Fibroblast of lung (primary cell): ENCODE measurements at regions not wholly inside any gene's neighbourhood (a gene's known extent, or its start where the extent isn't known, plus 50 kb on each side); places are given as distances from the start of the nearest gene placed in this dataset.

ENCODE experiments used
- DNase-seq, 2 donors: peaks; one replicate each; pipeline versions ENCODE4 v3.0.0 to v3.0.0-alpha.2; 2010; ENCODE audit warnings: low read depth in 2 of 2
- H2AFZ ChIP-seq: 2 replicates; pipeline ENCODE4 v1.5.1; 2012; ENCODE audit warnings: low read length, control low read depth, inconsistent platforms
- H3K27ac ChIP-seq: 2 replicates; pipeline ENCODE4 v1.5.1; 2011; ENCODE audit warnings: low read length, control low read depth; ENCODE audit not compliant: insufficient read depth
- H3K27me3 ChIP-seq: 2 replicates; pipeline ENCODE4 v1.5.1; 2011; ENCODE audit warnings: mild to moderate bottlenecking, low read length; ENCODE audit not compliant: control insufficient read depth, insufficient read depth
- H3K36me3 ChIP-seq: 2 replicates; pipeline ENCODE4 v1.5.1; 2011; ENCODE audit warnings: low read length; ENCODE audit not compliant: control insufficient read depth, insufficient read depth
- H3K4me1 ChIP-seq: 2 replicates; pipeline ENCODE4 v1.5.1; 2011; ENCODE audit warnings: low read length; ENCODE audit not compliant: control insufficient read depth, insufficient read depth; ENCODE audit errors: extremely low read depth
- H3K4me2 ChIP-seq: 2 replicates; pipeline ENCODE4 v1.5.1; 2011; ENCODE audit warnings: low read length, control low read depth; ENCODE audit not compliant: insufficient read depth; ENCODE audit errors: extremely low read depth
- H3K4me3 ChIP-seq, 4 experiments: fragments of 200-600 bp in 1 of 4; sonication (generic) in 1 of 4; replicated peaks in 1 of 4; 2 replicates each; pipeline ENCODE4 v1.5.1; 2011 to 2016; ENCODE audit warnings: low read length in 4 of 4, low read depth in 3 of 4, mild to moderate bottlenecking in 3 of 4, control low read depth in 2 of 4, inconsistent platforms in 1 of 4, mixed read lengths in 1 of 4; ENCODE audit not compliant: insufficient read depth in 1 of 4; ENCODE audit errors: control extremely low read depth in 1 of 4
- H3K79me2 ChIP-seq: 2 replicates; pipeline ENCODE4 v1.5.1; 2012; ENCODE audit warnings: mild to moderate bottlenecking, low read length, inconsistent platforms; ENCODE audit not compliant: control insufficient read depth, insufficient read depth
- H3K9ac ChIP-seq: 2 replicates; pipeline ENCODE4 v1.5.1; 2011; ENCODE audit warnings: mild to moderate bottlenecking, low read length, control low read depth; ENCODE audit not compliant: insufficient read depth
- H3K9me3 ChIP-seq: 2 replicates; pipeline ENCODE4 v1.5.1; 2012; ENCODE audit warnings: low read depth, low read length; ENCODE audit not compliant: control insufficient read depth, insufficient read depth
- H4K20me1 ChIP-seq: 2 replicates; pipeline ENCODE4 v1.5.1; 2011; ENCODE audit warnings: low read length; ENCODE audit not compliant: control insufficient read depth, insufficient read depth; ENCODE audit errors: extremely low read depth
- CTCF ChIP-seq, 2 donors: IDR thresholded peaks in 1 of 2; conservative IDR thresholded peaks in 1 of 2; 1 replicate in 1 of 2; 2 replicates in 1 of 2; pipeline ENCODE4 v1.5.1; 2011 to 2012; ENCODE audit warnings: low read length in 2 of 2, control low read depth in 1 of 2, inconsistent platforms in 1 of 2, low read depth in 1 of 2, mild to moderate bottlenecking in 1 of 2
- EZH2 ChIP-seq: IDR thresholded peaks from 2 replicates; pipeline ENCODE4 v1.5.1; 2012; ENCODE audit warnings: low read length, control low read depth, mild to moderate bottlenecking; ENCODE audit errors: missing control alignments

GRCh38 chr4:15144249-15144966 lies 142.1 kb downstream of the CPEB2 start:
- Histone ChIP-seq H2AFZ (no peak overlapping the region), H3K4me1 (no peaks in the 10 kb centered on the region), H3K79me2 (no peaks in the 10 kb centered on the region), H3K4me3 (no peak overlapping the region), H3K27me3 (no peaks in the 10 kb centered on the region), H3K27ac (no peak overlapping the region), H3K9ac (no peak overlapping the region), H3K9me3 (no peaks in the 10 kb centered on the region), H3K4me2 (no peak overlapping the region), H4K20me1 (no peaks in the 10 kb centered on the region), H3K36me3 (no peaks in the 10 kb centered on the region)
- no peak for TF ChIP-seq EZH2
- no peak for TF ChIP-seq CTCF (conservative IDR thresholded peaks at IDR 0.05 in 1 of 2, IDR thresholded peaks at IDR 0.05 in 1 of 2; ENCODE audit: low read depth in 1 of 2, low read length in 2 of 2)
- DNase-seq: peak in 1 of 2 donors; percentile 35

- Histone ChIP-seq H3K27ac (no peak overlapping the region), H3K79me2 (no peaks in the 10 kb centered on the region), H3K4me2 (no peak overlapping the region), H3K9me3 (no peaks in the 10 kb centered on the region), H3K4me1 (peaks cover under 1% of the 10 kb centered on the region), H3K9ac (no peak overlapping the region), H2AFZ (no peak overlapping the region), H3K27me3 (no peaks in the 10 kb centered on the region), H3K4me3 (no peak overlapping the region), H3K36me3 (no peaks in the 10 kb centered on the region), H4K20me1 (no peaks in the 10 kb centered on the region)
- TF ChIP-seq EZH2: no peak
- TF ChIP-seq CTCF (conservative IDR thresholded peaks at IDR 0.05 in 1 of 2, IDR thresholded peaks at IDR 0.05 in 1 of 2; ENCODE audit: low read depth in 1 of 2, low read length in 2 of 2): no peak
- no peak for DNase-seq
Measured at GRCh38 chr4:15144967-15145295, 142.7 kb downstream of the CPEB2 start.

- no peak overlapping the region for H3K4me3 ChIP-seq
- H3K9me3 ChIP-seq: no peaks in the 10 kb centered on the region
- H2AFZ ChIP-seq: no peak overlapping the region
- H3K4me1 ChIP-seq: peaks cover 7% of the 10 kb centered on the region
- H3K79me2 ChIP-seq: no peaks in the 10 kb centered on the region
- no peak for DNase-seq
- no peak overlapping the region for H3K9ac ChIP-seq
- H3K4me2 ChIP-seq: no peak overlapping the region
- H3K27ac ChIP-seq: no peak overlapping the region
- no peaks in the 10 kb centered on the region for H3K27me3 ChIP-seq
- TF ChIP-seq EZH2 (no peak), CTCF (conservative IDR thresholded peaks at IDR 0.05 in 1 of 2, IDR thresholded peaks at IDR 0.05 in 1 of 2; ENCODE audit: low read depth in 1 of 2, low read length in 2 of 2) (no peak)
- no peaks in the 10 kb centered on the region for H3K36me3 ChIP-seq
- H4K20me1 ChIP-seq: no peaks in the 10 kb centered on the region
Measured at GRCh38 chr4:15145709-15146108, 143.4 kb downstream of the CPEB2 start.
